GM12864 (cell line): ENCODE measurements at regions not wholly inside any gene's neighbourhood (a gene's known extent, or its start where the extent isn't known, plus 50 kb on each side); places are given as distances from the start of the nearest gene placed in this dataset.
"Not testable (repeated sequence)": the region's sequence is repeated elsewhere in the genome, so short reads cannot be mapped to it uniquely, and the experiment has no call there.

ENCODE experiments used
- DNase-seq: peaks from one replicate; pipeline ENCODE4 v3.0.0-alpha.2; 2011; ENCODE audit warnings: low read depth
- H3K4me3 ChIP-seq: 2 replicates; pipeline ENCODE4 v1.5.1; 2011; ENCODE audit warnings: mild to moderate bottlenecking, low read depth, low read length, control low read depth
- CTCF ChIP-seq: IDR thresholded peaks from 2 replicates; pipeline ENCODE4 v1.5.1; 2011; ENCODE audit warnings: low read depth, mild to moderate bottlenecking, moderate library complexity, low read length, control low read depth, inconsistent platforms; ENCODE audit errors: missing control alignments

- no peak overlapping the region for H3K4me3 ChIP-seq
- no peak for DNase-seq
- TF ChIP-seq CTCF, result no peak
These were observed 2250.0 kb upstream of the AGA start for GRCh38 chr4:179692222-179692621.

DNA sequence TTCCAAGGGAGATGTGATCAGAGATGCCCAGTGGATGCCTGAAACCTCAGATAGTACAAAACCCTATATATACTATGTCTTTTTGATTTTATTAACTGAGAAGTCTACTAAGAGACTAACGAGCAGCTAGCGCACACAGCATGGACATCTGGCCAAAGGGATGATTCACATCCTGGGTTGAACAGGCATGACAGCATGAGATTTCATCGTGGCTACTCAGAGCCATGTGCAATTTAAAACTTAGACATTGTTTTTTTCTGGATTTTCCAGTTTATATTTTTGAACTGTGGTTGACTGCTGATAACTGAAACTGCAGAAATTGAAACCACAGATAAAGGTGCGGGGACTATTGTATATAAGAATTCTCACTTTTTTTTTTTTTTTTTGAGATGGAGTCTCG lies 2252.9 kb upstream of the AGA start:
- H3K4me3 ChIP-seq, result no peak overlapping the region
- DNase-seq, result no peak
- no peak for TF ChIP-seq CTCF

GRCh38 chr4:179698321-179698720 lies 2256.1 kb upstream of the AGA start:
- H3K4me3 ChIP-seq, result no peak overlapping the region
- no peak for TF ChIP-seq CTCF
- no peak for DNase-seq

DNA sequence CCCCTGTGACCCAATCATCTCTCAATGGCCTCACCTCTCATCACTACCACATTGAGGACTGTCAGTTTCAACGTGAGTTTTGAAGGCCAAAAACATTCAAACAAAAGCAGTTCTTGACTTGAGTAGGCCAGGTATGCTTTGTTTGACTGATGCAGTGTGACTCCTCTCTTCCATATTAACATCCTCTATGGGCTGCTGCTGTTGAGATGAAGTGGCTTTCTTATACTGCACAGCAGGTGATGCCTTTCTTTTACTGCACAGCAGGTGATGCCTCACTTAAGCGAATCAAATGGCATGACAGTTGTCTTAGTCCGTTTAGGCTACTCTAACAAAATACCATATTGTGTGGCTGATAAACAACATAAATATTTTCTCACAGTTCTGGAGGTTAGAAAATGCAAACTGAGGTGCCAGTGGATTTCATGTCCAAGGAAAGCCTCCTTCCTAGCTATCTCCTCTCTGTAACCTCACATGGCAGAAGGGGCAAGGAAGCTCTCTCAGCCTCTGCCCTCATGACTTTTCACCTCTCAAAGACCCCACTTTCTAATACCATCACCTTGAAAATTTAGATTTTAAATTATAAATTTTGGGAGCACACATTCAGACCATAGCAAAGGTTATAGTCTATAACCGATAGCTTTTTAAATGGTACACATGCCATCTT lies 2267.9 kb upstream of the AGA start:
- no peak for DNase-seq

GRCh38 chr4:179719766-179720450 lies 2277.7 kb upstream of the AGA start:
- no peak for DNase-seq
- no peak for TF ChIP-seq CTCF
- no peak overlapping the region for H3K4me3 ChIP-seq

More for the DNA sequence above, 2267.9 kb upstream of the AGA start:
- H3K4me3 ChIP-seq, result no peak overlapping the region
- no peak for TF ChIP-seq CTCF

GRCh38 chr4:179726491-179726890 lies 2284.3 kb upstream of the AGA start:
- H3K4me3 ChIP-seq, DNase-seq: not testable (repeated sequence)

- H3K4me3 ChIP-seq, result no peak overlapping the region
- no peak for DNase-seq
- TF ChIP-seq CTCF, result no peak
These were observed 2286.1 kb upstream of the AGA start for GRCh38 chr4:179728305-179728704.

- not testable (repeated sequence) for H3K4me3 ChIP-seq, DNase-seq
These were observed 2294.6 kb upstream of the AGA start for GRCh38 chr4:179736820-179737219.
